ENCODE measurements at regions not wholly inside any gene's neighbourhood (a gene's known extent, or its start where the extent isn't known, plus 50 kb on each side); places are given as distances from the start of the nearest gene placed in this dataset.

DNA sequence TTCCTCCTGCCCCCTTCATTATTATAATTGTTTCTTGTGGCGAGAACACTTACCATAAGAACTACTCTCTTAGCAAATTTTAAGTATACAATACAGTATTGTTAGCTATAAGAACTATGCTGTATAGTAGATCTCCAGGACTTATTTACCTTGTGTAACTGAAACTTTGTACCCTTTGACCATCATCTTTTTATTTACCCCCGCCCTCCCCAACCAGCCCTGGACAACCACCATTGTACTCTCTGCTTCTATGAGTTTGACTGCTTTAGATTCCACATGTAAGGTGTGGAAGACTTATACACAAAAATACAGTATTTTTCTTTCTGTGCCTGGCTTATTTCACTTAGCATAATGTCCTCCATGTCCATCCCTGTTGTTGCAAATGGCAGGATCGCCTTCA, 161.1 kb downstream of the PHF8 start:
- TF ChIP-seq POLR2AphosphoS5 (IDR thresholded peaks at IDR 0.05): no peak
- TF ChIP-seq, protein P1, sequence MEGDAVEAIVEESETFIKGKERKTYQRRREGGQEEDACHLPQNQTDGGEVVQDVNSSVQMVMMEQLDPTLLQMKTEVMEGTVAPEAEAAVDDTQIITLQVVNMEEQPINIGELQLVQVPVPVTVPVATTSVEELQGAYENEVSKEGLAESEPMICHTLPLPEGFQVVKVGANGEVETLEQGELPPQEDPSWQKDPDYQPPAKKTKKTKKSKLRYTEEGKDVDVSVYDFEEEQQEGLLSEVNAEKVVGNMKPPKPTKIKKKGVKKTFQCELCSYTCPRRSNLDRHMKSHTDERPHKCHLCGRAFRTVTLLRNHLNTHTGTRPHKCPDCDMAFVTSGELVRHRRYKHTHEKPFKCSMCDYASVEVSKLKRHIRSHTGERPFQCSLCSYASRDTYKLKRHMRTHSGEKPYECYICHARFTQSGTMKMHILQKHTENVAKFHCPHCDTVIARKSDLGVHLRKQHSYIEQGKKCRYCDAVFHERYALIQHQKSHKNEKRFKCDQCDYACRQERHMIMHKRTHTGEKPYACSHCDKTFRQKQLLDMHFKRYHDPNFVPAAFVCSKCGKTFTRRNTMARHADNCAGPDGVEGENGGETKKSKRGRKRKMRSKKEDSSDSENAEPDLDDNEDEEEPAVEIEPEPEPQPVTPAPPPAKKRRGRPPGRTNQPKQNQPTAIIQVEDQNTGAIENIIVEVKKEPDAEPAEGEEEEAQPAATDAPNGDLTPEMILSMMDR (IDR thresholded peaks at IDR 0.05): no peak

Data from transverse colon (tissue), 4 donors.